ENCODE measurements at regions not wholly inside any gene's neighbourhood (a gene's known extent, or its start where the extent isn't known, plus 50 kb on each side); places are given as distances from the start of the nearest gene placed in this dataset.
"Not testable (repeated sequence)": the region's sequence is repeated elsewhere in the genome, so short reads cannot be mapped to it uniquely, and the experiment has no call there.

GRCh38 chr12:75874441-75874840 is 157.1 kb downstream of the PHLDA1 start:
- no peak for DNase-seq (ENCODE audit: low read depth in 2 of 2)

GRCh38 chr12:75872762-75873161 is 158.8 kb downstream of the PHLDA1 start:
- no peak for DNase-seq (ENCODE audit: low read depth in 2 of 2)

GRCh38 chr12:75870878-75871277 is 160.7 kb downstream of the PHLDA1 start:
- DNase-seq (ENCODE audit: low read depth in 2 of 2): no peak

- no peak for DNase-seq (ENCODE audit: low read depth in 2 of 2)
Measured at GRCh38 chr12:75868501-75868900, 163.1 kb downstream of the PHLDA1 start.

GRCh38 chr12:75865315-75865714 is 166.3 kb downstream of the PHLDA1 start:
- DNase-seq (ENCODE audit: low read depth in 2 of 2): peak in 1 of 2 donors; percentile 89

GRCh38 chr12:75864161-75864560 is 167.4 kb downstream of the PHLDA1 start:
- no peak for DNase-seq (ENCODE audit: low read depth in 2 of 2)

- DNase-seq (ENCODE audit: low read depth in 2 of 2): peak in 1 of 2 donors; percentile 46
Measured at GRCh38 chr12:75863533-75863932, 168.0 kb downstream of the PHLDA1 start.

GRCh38 chr12:75862692-75863471 is 168.7 kb downstream of the PHLDA1 start:
- DNase-seq (ENCODE audit: low read depth in 2 of 2): peak; percentile 50 to 94

- DNase-seq (ENCODE audit: low read depth in 2 of 2): no peak
Measured at GRCh38 chr12:75859868-75860267, 171.7 kb downstream of the PHLDA1 start.

- peak in 1 of 2 donors; percentile 73 for DNase-seq (ENCODE audit: low read depth in 2 of 2)
Measured at GRCh38 chr12:75856235-75856634, 175.3 kb downstream of the PHLDA1 start.

- DNase-seq (ENCODE audit: low read depth in 2 of 2): no peak
Measured at GRCh38 chr12:75855360-75855759, 176.2 kb downstream of the PHLDA1 start.

- peak in 1 of 2 donors; percentile 47 for DNase-seq (ENCODE audit: low read depth in 2 of 2)
Measured at GRCh38 chr12:75854681-75855309, 176.8 kb downstream of the PHLDA1 start.

- DNase-seq (ENCODE audit: low read depth in 2 of 2): not testable (repeated sequence)
Measured at GRCh38 chr12:75854137-75854536, 177.4 kb downstream of the PHLDA1 start.

- DNase-seq (ENCODE audit: low read depth in 2 of 2): no peak
Measured at GRCh38 chr12:75853626-75854025, 177.9 kb downstream of the PHLDA1 start.

- no peak for DNase-seq (ENCODE audit: low read depth in 2 of 2)
Measured at GRCh38 chr12:75852956-75853355, 178.6 kb downstream of the PHLDA1 start.

GRCh38 chr12:75852143-75852542 is 179.4 kb downstream of the PHLDA1 start:
- peak in 1 of 2 donors; percentile 37 for DNase-seq (ENCODE audit: low read depth in 2 of 2)

- DNase-seq (ENCODE audit: low read depth in 2 of 2): peak in 1 of 2 donors; percentile 60
Measured at GRCh38 chr12:75850721-75851462, 180.7 kb downstream of the PHLDA1 start.

- DNase-seq (ENCODE audit: low read depth in 2 of 2): no peak
Measured at GRCh38 chr12:75848961-75849360, 182.6 kb downstream of the PHLDA1 start.

GRCh38 chr12:75848431-75848925 is 183.1 kb downstream of the PHLDA1 start:
- DNase-seq (ENCODE audit: low read depth in 2 of 2): peak in 1 of 2 donors; percentile 47

GRCh38 chr12:75846102-75846501 is 185.5 kb downstream of the PHLDA1 start:
- DNase-seq (ENCODE audit: low read depth in 2 of 2): no peak

GRCh38 chr12:75844985-75845384 is 186.6 kb downstream of the PHLDA1 start:
- no peak for DNase-seq (ENCODE audit: low read depth in 2 of 2)
